Psoas muscle (tissue), 7 donors: ENCODE measurements at regions not wholly inside any gene's neighbourhood (a gene's known extent, or its start where the extent isn't known, plus 50 kb on each side); places are given as distances from the start of the nearest gene placed in this dataset.

Experiments
- ATAC-seq, 4 donors: fragments of 200-7000 bp; cut with Tn5 transposase; one replicate each; pipeline ENCODE4 v1.9.1; 2020; ENCODE audit warnings: moderate library complexity in 3 of 4, mild to moderate bottlenecking in 2 of 4
- DNase-seq, 2 donors: peaks; one replicate each; pipeline ENCODE4 v3.0.0-alpha.2; 2020
- H3K27ac ChIP-seq: fragments of 200-600 bp; one replicate; pipeline ENCODE4 v1.8.0; 2022
- H3K27me3 ChIP-seq, 3 donors: fragments of 200-600 bp in 1 of 3; one replicate each; pipeline versions ENCODE4 v1.6.1 to v1.8.0; 2013 to 2022; ENCODE audit warnings: low read length in 2 of 3, mild to moderate bottlenecking in 2 of 3, moderate library complexity in 1 of 3; ENCODE audit not compliant: insufficient read depth in 3 of 3
- H3K36me3 ChIP-seq, 2 donors: fragments of 200-600 bp in 1 of 2; one replicate each; pipeline versions ENCODE4 v1.6.1 to v1.8.0; 2013 to 2022; ENCODE audit warnings: low read depth in 1 of 2, mild to moderate bottlenecking in 1 of 2, moderate library complexity in 1 of 2; ENCODE audit not compliant: insufficient read depth in 1 of 2
- H3K4me1 ChIP-seq: fragments of 200-600 bp; one replicate; pipeline ENCODE4 v1.8.0; 2022
- H3K4me3 ChIP-seq: fragments of 200-600 bp; one replicate; pipeline ENCODE4 v1.8.0; 2022; ENCODE audit warnings: mild to moderate bottlenecking
- H3K9me3 ChIP-seq: fragments of 200-600 bp; one replicate; pipeline ENCODE4 v1.8.0; 2022
- WGBS, 3 donors: extraction: QIAGEN DNeasy Blood & Tissue Kit; methylation state at CpG; one replicate each; pipeline versions ENCODE4 v1.1.6 to v1.1.7; 2013; 5-methylcytosine and 5-hydroxymethylcytosine counted together
- intact Hi-C, 2 donors: fragments of 100-400 bp; cut with DNase I; formaldehyde crosslinking; loops; one replicate each; pipeline versions ENCODE4 v1.11.0 to v1.14.2; 2022
- TF ChIP-seq, protein P1 (sequence below): fragments of 200-600 bp; IDR thresholded peaks from one replicate; pipeline ENCODE4 v1.8.0; 2022; ENCODE audit warnings: antibody characterized with exemption
- donor health status: healthy with polysubstance abuse.
- donor health status: DM: no; HTN: no; CAD: no; lungs with moderate emphysema.
- donor health status: Bipolar disorder and iron deficiency.
- donor health status: healthy.
- donor health status: DM: yes; HTN: yes; CAD: no.
- donor health status: DM: no; HTN: no; CAD: no.
- donor health status: DM: yes; HTN: yes; CAD: no.

DNA sequence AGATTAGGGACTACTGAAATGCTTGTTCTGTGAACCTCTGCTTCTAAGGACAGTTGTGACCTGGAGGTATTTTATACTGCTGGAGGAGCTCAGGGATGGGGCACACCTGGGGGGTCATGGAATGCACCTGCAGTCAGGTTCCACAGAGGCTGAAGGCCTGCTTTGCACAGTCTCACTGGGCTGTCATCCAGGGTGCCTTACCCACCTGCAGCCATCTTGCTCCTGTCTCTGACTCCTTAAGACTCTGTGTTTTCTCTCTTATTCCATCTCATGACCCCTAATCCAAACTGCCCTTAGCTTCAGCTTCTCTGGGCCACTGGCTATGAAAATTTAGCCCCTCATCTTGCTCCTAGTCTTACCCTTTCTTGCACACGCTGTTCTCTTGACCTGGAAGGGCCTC, 127.0 kb upstream of the SNX19 start:
- 77 to 96% (median 84%) methylated on average over 1 of the region's 1 CpG for WGBS, 3 donors
- no peak overlapping the region for H3K4me3 ChIP-seq
- H3K27ac ChIP-seq: no peak overlapping the region
- H3K4me1 ChIP-seq: no peaks in the 10 kb centered on the region
- intact Hi-C loops: no loop called here
- H3K36me3 ChIP-seq: no peaks in the 10 kb centered on the region
- ATAC-seq (no peak), DNase-seq (no peak)
- TF ChIP-seq, protein P1, sequence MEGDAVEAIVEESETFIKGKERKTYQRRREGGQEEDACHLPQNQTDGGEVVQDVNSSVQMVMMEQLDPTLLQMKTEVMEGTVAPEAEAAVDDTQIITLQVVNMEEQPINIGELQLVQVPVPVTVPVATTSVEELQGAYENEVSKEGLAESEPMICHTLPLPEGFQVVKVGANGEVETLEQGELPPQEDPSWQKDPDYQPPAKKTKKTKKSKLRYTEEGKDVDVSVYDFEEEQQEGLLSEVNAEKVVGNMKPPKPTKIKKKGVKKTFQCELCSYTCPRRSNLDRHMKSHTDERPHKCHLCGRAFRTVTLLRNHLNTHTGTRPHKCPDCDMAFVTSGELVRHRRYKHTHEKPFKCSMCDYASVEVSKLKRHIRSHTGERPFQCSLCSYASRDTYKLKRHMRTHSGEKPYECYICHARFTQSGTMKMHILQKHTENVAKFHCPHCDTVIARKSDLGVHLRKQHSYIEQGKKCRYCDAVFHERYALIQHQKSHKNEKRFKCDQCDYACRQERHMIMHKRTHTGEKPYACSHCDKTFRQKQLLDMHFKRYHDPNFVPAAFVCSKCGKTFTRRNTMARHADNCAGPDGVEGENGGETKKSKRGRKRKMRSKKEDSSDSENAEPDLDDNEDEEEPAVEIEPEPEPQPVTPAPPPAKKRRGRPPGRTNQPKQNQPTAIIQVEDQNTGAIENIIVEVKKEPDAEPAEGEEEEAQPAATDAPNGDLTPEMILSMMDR: no peak
- H3K9me3 ChIP-seq: no peaks in the 10 kb centered on the region
- H3K27me3 ChIP-seq: peaks cover 0 to 4% (median 1%) of the 10 kb centered on the region in 3 donors

DNA sequence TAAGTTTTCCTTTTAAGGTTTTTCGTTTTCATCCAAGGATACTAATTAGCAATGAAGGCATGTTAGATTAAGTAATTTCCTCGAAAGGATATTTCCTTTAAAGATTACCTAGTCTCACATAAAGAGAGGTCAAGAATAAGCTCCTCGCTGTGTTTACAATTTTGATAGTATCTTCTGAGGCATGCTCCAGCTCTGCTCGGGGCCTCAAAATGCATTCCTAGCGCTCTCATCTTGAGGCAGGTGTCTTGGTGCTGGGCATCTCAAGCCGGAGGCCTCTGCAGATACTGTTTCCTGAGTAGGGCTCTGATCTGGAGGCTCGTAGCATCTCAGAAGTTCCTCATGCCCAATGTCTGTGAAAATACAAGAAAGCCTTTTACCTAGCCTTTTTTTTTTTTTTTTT, 128.6 kb upstream of the SNX19 start:
- 78 to 83% (median 80%) methylated on average over 7 of the region's 7 CpGs for WGBS, 3 donors
- intact Hi-C loops: no loop called here
- Histone ChIP-seq H3K27ac (no peak overlapping the region), H3K4me1 (no peaks in the 10 kb centered on the region), H3K4me3 (no peak overlapping the region), H3K36me3 (no peaks in the 10 kb centered on the region), H3K27me3 (peaks cover 0 to 2% (median 0%) of the 10 kb centered on the region in 3 donors), H3K9me3 (no peaks in the 10 kb centered on the region)
- ATAC-seq (no peak), DNase-seq (no peak)
- TF ChIP-seq, protein P1: no peak

DNA sequence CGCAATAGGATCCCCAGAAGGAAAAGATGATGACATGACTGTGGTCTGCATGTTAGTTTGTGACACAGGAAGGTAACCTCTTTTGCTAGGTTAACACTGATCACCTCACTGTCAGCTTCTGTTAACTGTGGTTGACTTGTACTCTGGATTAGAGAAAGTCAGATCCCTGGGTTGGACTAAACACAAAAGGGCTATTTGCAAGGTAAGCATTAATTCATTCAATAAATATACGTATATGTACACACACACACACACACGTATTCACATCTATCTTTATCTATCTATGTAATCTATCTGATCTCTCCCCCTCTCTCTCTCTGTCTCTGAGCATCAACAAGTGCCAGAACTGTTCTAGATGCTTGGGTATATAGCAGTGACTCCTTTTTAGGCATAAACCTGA, 136.1 kb upstream of the SNX19 start:
- 86 to 90% (median 87%) methylated on average over 3 of the region's 3 CpGs for WGBS, 3 donors
- H3K4me3 ChIP-seq: no peak overlapping the region

DNA sequence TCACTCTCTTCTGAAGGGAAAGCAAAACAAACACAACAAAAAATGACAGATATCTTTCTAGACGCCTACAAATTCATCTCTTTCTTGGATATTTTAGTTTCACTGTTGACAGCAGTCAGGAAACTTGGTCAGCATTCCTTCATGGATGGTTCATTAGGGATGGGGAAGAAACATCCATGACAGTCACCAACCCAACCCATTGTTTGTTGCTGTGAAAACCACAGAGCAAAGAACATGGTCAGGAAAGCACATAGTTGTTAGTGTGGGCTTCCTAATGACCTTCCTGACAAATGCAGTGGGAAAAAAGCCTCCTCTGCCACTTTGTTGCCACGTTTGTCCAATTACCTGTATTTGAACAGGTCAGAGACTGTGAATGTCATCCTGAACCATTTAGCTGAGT, 139.8 kb upstream of the SNX19 start:
- Histone ChIP-seq H3K4me1 (no peaks in the 10 kb centered on the region), H3K27me3 (peaks cover 2 to 14% (median 7%) of the 10 kb centered on the region in 3 donors), H3K36me3 (no peaks in the 10 kb centered on the region), H3K27ac (no peak overlapping the region), H3K9me3 (no peaks in the 10 kb centered on the region), H3K4me3 (no peak overlapping the region)
- no peak for ATAC-seq
- WGBS, 3 donors: 60 to 69% (median 63%) methylated on average over 2 of the region's 2 CpGs
- TF ChIP-seq, protein P1: no peak
- intact Hi-C loops: no loop called here
- DNase-seq: no peak

More for the DNA sequence above, 136.1 kb upstream of the SNX19 start:
- ATAC-seq (no peak), DNase-seq (no peak)
- no peaks in the 10 kb centered on the region for H3K4me1 ChIP-seq
- peaks cover 3 to 8% (median 7%) of the 10 kb centered on the region in 3 donors for H3K27me3 ChIP-seq
- H3K27ac ChIP-seq: no peak overlapping the region
- intact Hi-C loops: no loop called here
- no peaks in the 10 kb centered on the region for H3K36me3 ChIP-seq
- no peaks in the 10 kb centered on the region for H3K9me3 ChIP-seq
- TF ChIP-seq, protein P1: no peak

DNA sequence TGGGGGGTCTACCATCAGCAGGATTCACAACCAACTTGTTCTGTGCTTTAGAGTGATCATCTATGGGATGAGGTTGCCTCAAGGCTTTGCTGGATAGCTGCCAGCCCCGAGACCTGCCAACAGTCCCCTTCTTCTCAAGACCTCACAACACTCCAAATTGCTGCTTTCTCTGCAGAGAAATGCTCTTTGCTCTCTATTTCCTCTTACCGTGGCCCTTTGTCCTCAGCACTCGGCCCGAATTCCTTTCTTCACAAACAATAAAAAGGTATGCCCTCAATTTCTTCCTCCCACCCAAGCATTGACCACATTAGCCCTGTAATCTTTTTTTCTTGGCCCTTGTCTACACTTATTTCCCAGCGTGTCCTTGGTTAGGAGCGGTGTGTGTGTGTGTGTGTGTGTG, 147.4 kb upstream of the SNX19 start:
- peaks cover 0 to 18% (median 0%) of the 10 kb centered on the region in 3 donors for H3K27me3 ChIP-seq
- H3K9me3 ChIP-seq: no peaks in the 10 kb centered on the region
- 55 to 69% (median 67%) methylated on average over 6 of the region's 6 CpGs for WGBS, 3 donors
- TF ChIP-seq, protein P1: no peak
- no peak for DNase-seq
- H3K4me1 ChIP-seq: no peaks in the 10 kb centered on the region
- ATAC-seq: no peak
- intact Hi-C loops: loop anchor here (5.0 kb wide), 1 partner anchor 449 kb away; no protein-coding TSS in a partner anchor
- no peak overlapping the region for H3K27ac ChIP-seq
- no peaks in the 10 kb centered on the region for H3K36me3 ChIP-seq
- H3K4me3 ChIP-seq: no peak overlapping the region
